ENCODE measurements at regions not wholly inside any gene's neighbourhood (a gene's known extent, or its start where the extent isn't known, plus 50 kb on each side); places are given as distances from the start of the nearest gene placed in this dataset.

GRCh38 chr3:46127503-46127902 is 80.6 kb downstream of the CCR1 start:
- intact Hi-C loops (cut with micrococcal nuclease): no loop called here
- Mint-ChIP-seq H3K27ac (peak overlapping the region in 1 of 9 donors; percentile 10), H3K4me3 (no peak overlapping the region), H3K9me3 (peaks cover 0 to 4% (median 0%) of the 10 kb centered on the region in 11 donors), H3K4me1 (peaks cover 15 to 49% (median 20%) of the 10 kb centered on the region in 7 donors), H3K36me3 (peaks cover 0 to 20% (median 0%) of the 10 kb centered on the region in 5 donors), H3K27me3 (peaks cover 0 to 41% (median 7%) of the 10 kb centered on the region in 5 donors)
- POLR2A ChIA-PET: no interaction called here
- Histone ChIP-seq H3K4me1 (ENCODE audit: control insufficient read depth in 2 of 2, insufficient read depth in 2 of 2, low read length in 2 of 2) (peaks cover 8 to 11% of the 10 kb centered on the region in 2 donors), H3K9me3 (ENCODE audit: control insufficient read depth in 2 of 3, low read length in 3 of 3) (no peaks in the 10 kb centered on the region), H3K27me3 (ENCODE audit: control insufficient read depth in 2 of 2, insufficient read depth in 2 of 2, low read length in 2 of 2) (no peaks in the 10 kb centered on the region), H3K27ac (ENCODE audit: low read depth, low read length) (no peak overlapping the region), H3K36me3 (ENCODE audit: control insufficient read depth in 2 of 3, insufficient read depth in 3 of 3, low read length in 3 of 3) (no peaks in the 10 kb centered on the region), H3K4me3 (ENCODE audit: low read length) (no peak overlapping the region)
- CTCF ChIA-PET: no interaction called here
- no peak for DNase-seq
- no peak for ATAC-seq

GRCh38 chr3:46124216-46125177 is 83.6 kb downstream of the CCR1 start:
- no peak overlapping the region for H3K27ac Mint-ChIP-seq
- CTCF ChIA-PET: no interaction called here
- Histone ChIP-seq H3K4me3 (ENCODE audit: low read length) (no peak overlapping the region), H3K27me3 (ENCODE audit: control insufficient read depth in 2 of 2, insufficient read depth in 2 of 2, low read length in 2 of 2) (no peaks in the 10 kb centered on the region), H3K27ac (ENCODE audit: low read depth, low read length) (no peak overlapping the region), H3K9me3 (ENCODE audit: control insufficient read depth in 2 of 3, low read length in 3 of 3) (no peaks in the 10 kb centered on the region), H3K4me1 (ENCODE audit: control insufficient read depth in 2 of 2, insufficient read depth in 2 of 2, low read length in 2 of 2) (peaks cover 3% of the 10 kb centered on the region in 2 donors), H3K36me3 (ENCODE audit: control insufficient read depth in 2 of 3, insufficient read depth in 3 of 3, low read length in 3 of 3) (no peaks in the 10 kb centered on the region)
- H3K4me1 Mint-ChIP-seq: peaks cover 5 to 35% (median 10%) of the 10 kb centered on the region in 7 donors
- H3K9me3 Mint-ChIP-seq: peaks cover 0 to 7% (median 0%) of the 10 kb centered on the region in 11 donors
- DNase-seq (no peak), ATAC-seq (no peak)
- peaks cover 0 to 68% (median 14%) of the 10 kb centered on the region in 5 donors for H3K27me3 Mint-ChIP-seq
- POLR2A ChIA-PET: no interaction called here
- intact Hi-C loops (cut with micrococcal nuclease): no loop called here
- peaks cover 0 to 21% (median 0%) of the 10 kb centered on the region in 5 donors for H3K36me3 Mint-ChIP-seq
- H3K4me3 Mint-ChIP-seq: no peak overlapping the region

DNA sequence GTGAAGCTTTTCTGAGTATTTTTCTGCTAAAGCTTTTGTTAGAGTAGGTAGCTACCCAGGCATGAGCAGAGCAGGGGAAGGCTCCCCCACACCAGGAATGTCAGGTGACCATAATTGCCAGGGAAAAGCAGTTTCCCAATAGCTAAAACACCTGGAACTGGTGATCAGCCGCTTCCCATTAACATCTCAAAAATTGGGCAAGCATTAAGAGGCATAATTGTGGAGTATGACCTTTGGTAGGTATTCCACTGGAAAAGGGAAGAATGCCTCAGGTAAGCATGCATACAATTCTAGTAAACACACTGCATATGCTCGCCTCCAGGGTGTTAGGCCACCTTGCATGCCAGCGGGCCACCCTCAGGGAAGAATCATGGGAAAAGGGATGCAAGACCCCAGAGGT is 84.5 kb downstream of the CCR1 start:
- Mint-ChIP-seq H3K36me3 (peaks cover 0 to 24% (median 0%) of the 10 kb centered on the region in 5 donors), H3K27me3 (peaks cover 4 to 71% (median 15%) of the 10 kb centered on the region in 5 donors), H3K9me3 (peaks cover 0 to 7% (median 0%) of the 10 kb centered on the region in 11 donors), H3K27ac (no peak overlapping the region), H3K4me1 (peaks cover 0 to 27% (median 1%) of the 10 kb centered on the region in 7 donors), H3K4me3 (no peak overlapping the region)
- Histone ChIP-seq H3K4me1 (ENCODE audit: control insufficient read depth in 2 of 2, insufficient read depth in 2 of 2, low read length in 2 of 2) (no peaks in the 10 kb centered on the region), H3K4me3 (ENCODE audit: low read length) (no peak overlapping the region), H3K9me3 (ENCODE audit: control insufficient read depth in 2 of 3, low read length in 3 of 3) (no peaks in the 10 kb centered on the region), H3K36me3 (ENCODE audit: control insufficient read depth in 2 of 3, insufficient read depth in 3 of 3, low read length in 3 of 3) (no peaks in the 10 kb centered on the region), H3K27ac (ENCODE audit: low read depth, low read length) (no peak overlapping the region), H3K27me3 (ENCODE audit: control insufficient read depth in 2 of 2, insufficient read depth in 2 of 2, low read length in 2 of 2) (no peaks in the 10 kb centered on the region)
- DNase-seq (no peak), ATAC-seq (no peak)
- intact Hi-C loops (cut with micrococcal nuclease): no loop called here
- ChIA-PET POLR2A (no interaction called here), CTCF (no interaction called here)

GRCh38 chr3:46122091-46122490 is 86.0 kb downstream of the CCR1 start:
- H3K27me3 Mint-ChIP-seq: peaks cover 4 to 63% (median 15%) of the 10 kb centered on the region in 5 donors
- peaks cover 0 to 7% (median 0%) of the 10 kb centered on the region in 11 donors for H3K9me3 Mint-ChIP-seq
- H3K4me3 ChIP-seq (ENCODE audit: low read length): no peak overlapping the region
- no peak overlapping the region for H3K27ac Mint-ChIP-seq
- ChIA-PET CTCF (no interaction called here), POLR2A (no interaction called here)
- H3K4me1 Mint-ChIP-seq: peaks cover 0 to 14% (median 0%) of the 10 kb centered on the region in 7 donors
- intact Hi-C loops (cut with micrococcal nuclease): no loop called here
- no peaks in the 10 kb centered on the region for H3K27me3 ChIP-seq (ENCODE audit: control insufficient read depth in 2 of 2, insufficient read depth in 2 of 2, low read length in 2 of 2)
- H3K36me3 ChIP-seq (ENCODE audit: control insufficient read depth in 2 of 3, insufficient read depth in 3 of 3, low read length in 3 of 3): no peaks in the 10 kb centered on the region
- no peak overlapping the region for H3K4me3 Mint-ChIP-seq
- H3K9me3 ChIP-seq (ENCODE audit: control insufficient read depth in 2 of 3, low read length in 3 of 3): no peaks in the 10 kb centered on the region
- no peaks in the 10 kb centered on the region for H3K4me1 ChIP-seq (ENCODE audit: control insufficient read depth in 2 of 2, insufficient read depth in 2 of 2, low read length in 2 of 2)
- H3K36me3 Mint-ChIP-seq: peaks cover 0 to 20% (median 0%) of the 10 kb centered on the region in 5 donors
- no peak for ATAC-seq
- H3K27ac ChIP-seq (ENCODE audit: low read depth, low read length): no peak overlapping the region
- DNase-seq: no peak

DNA sequence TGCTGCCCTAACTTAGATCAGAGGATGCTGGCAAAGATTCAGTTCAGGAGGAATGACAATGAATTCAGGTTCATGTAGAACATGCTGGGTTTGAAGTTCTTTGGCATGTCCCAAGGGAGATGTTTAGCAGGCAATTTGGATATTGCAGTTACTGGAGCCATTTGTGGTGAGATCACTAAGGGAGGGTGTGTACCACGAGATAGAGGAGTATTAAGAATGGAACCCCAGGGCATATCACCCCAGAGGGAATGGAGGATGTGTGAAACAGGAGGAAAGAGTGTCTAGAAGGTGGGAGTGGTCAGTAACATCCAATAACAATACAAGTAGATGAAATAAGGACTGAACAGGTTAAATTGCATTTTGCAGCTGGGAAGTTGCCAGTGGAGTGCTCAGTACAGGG is 87.1 kb downstream of the CCR1 start:
- intact Hi-C loops (cut with micrococcal nuclease): no loop called here
- Mint-ChIP-seq H3K4me1 (peaks cover 0 to 11% (median 0%) of the 10 kb centered on the region in 7 donors), H3K27me3 (peaks cover 4 to 54% (median 15%) of the 10 kb centered on the region in 5 donors), H3K9me3 (peaks cover 0 to 7% (median 0%) of the 10 kb centered on the region in 11 donors), H3K4me3 (no peak overlapping the region), H3K27ac (no peak overlapping the region), H3K36me3 (peaks cover 0 to 23% (median 0%) of the 10 kb centered on the region in 5 donors)
- ATAC-seq (no peak), DNase-seq (no peak)
- Histone ChIP-seq H3K36me3 (ENCODE audit: control insufficient read depth in 2 of 3, insufficient read depth in 3 of 3, low read length in 3 of 3) (no peaks in the 10 kb centered on the region), H3K27ac (ENCODE audit: low read depth, low read length) (no peak overlapping the region), H3K27me3 (ENCODE audit: control insufficient read depth in 2 of 2, insufficient read depth in 2 of 2, low read length in 2 of 2) (no peaks in the 10 kb centered on the region), H3K4me3 (ENCODE audit: low read length) (no peak overlapping the region), H3K9me3 (ENCODE audit: control insufficient read depth in 2 of 3, low read length in 3 of 3) (no peaks in the 10 kb centered on the region), H3K4me1 (ENCODE audit: control insufficient read depth in 2 of 2, insufficient read depth in 2 of 2, low read length in 2 of 2) (no peaks in the 10 kb centered on the region)
- CTCF ChIA-PET: no interaction called here
- POLR2A ChIA-PET: no interaction called here

DNA sequence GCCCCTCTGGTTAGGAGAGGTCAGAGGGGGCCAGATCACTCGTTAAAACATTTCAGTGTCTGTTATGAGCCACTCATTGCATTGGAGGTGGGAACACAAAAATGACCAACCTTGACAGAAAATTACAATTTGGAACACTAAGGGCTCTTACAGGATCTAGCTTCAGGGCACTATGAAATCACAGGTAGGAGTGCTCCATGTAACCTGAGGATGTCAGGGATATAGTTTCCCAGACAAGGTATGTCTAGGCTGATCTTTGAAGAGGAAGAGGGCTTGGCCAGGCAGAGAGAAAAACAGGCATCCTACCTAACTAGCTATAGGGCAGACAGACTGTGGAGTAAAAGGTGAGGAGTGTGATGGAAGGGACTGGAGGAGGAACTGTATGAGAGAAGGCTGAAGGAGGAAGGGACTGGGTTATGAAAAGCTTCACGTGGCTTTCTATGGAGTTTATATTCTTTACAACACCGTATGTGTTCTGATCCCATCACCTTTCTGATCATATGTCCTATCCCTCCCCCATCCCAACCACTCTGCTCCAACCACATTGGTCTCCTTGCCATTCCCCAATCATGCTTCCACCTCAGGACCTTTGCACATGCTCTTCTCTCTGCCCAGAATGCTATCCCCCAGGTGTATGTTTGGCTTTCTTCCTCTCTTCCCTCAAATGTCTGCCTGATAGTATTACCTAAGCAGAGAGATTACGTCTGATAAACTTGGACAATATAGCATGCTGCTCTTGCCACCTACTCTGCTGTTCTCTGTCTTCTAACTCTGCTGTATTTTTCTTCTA is 88.2 kb downstream of the CCR1 start:
- H3K36me3 Mint-ChIP-seq: peaks cover 0 to 19% (median 0%) of the 10 kb centered on the region in 5 donors
- H3K27me3 Mint-ChIP-seq: peaks cover 4 to 46% (median 14%) of the 10 kb centered on the region in 5 donors
- H3K27ac Mint-ChIP-seq: no peak overlapping the region
- peaks cover 0 to 11% (median 0%) of the 10 kb centered on the region in 7 donors for H3K4me1 Mint-ChIP-seq
- DNase-seq (no peak), ATAC-seq (no peak)
- Histone ChIP-seq H3K36me3 (ENCODE audit: control insufficient read depth in 2 of 3, insufficient read depth in 3 of 3, low read length in 3 of 3) (no peaks in the 10 kb centered on the region), H3K4me3 (ENCODE audit: low read length) (no peak overlapping the region), H3K9me3 (ENCODE audit: control insufficient read depth in 2 of 3, low read length in 3 of 3) (no peaks in the 10 kb centered on the region), H3K4me1 (ENCODE audit: control insufficient read depth in 2 of 2, insufficient read depth in 2 of 2, low read length in 2 of 2) (no peaks in the 10 kb centered on the region), H3K27me3 (ENCODE audit: control insufficient read depth in 2 of 2, insufficient read depth in 2 of 2, low read length in 2 of 2) (no peaks in the 10 kb centered on the region), H3K27ac (ENCODE audit: low read depth, low read length) (no peak overlapping the region)
- H3K4me3 Mint-ChIP-seq: no peak overlapping the region
- intact Hi-C loops (cut with micrococcal nuclease): no loop called here
- peaks cover 0 to 7% (median 0%) of the 10 kb centered on the region in 11 donors for H3K9me3 Mint-ChIP-seq
- ChIA-PET POLR2A (no interaction called here), CTCF (no interaction called here)

Measured in naive thymus-derived CD4-positive, alpha-beta T cell (primary cell).